H1 (cell line): ENCODE measurements at regions not wholly inside any gene's neighbourhood (a gene's known extent, or its start where the extent isn't known, plus 50 kb on each side); places are given as distances from the start of the nearest gene placed in this dataset.

Experiments
- GTF2F1 ChIP-seq: IDR thresholded peaks from 2 replicates; pipeline ENCODE4 v1.6.1; 2012; ENCODE audit warnings: low read depth, low read length, improper control_type of control experiment, borderline replicate concordance
- SIN3A ChIP-seq, 2 experiments: IDR thresholded peaks in 1 of 2; conservative IDR thresholded peaks in 1 of 2; 2 replicates each; pipeline ENCODE4 v1.6.1; 2011 to 2012; ENCODE audit warnings: low read length in 2 of 2, improper control_type of control experiment in 1 of 2, low read depth in 1 of 2, mild to moderate bottlenecking in 1 of 2
- SUZ12 ChIP-seq: fragments of 200-600 bp; sonication (generic); IDR thresholded peaks from 2 replicates; pipeline ENCODE4 v1.6.1; 2012; ENCODE audit warnings: mild to moderate bottlenecking, inconsistent platforms, low read length, moderate library complexity, mixed read lengths

GRCh38 chr2:183291436-183291835 lies 167.2 kb downstream of the NUP35 start (continued):
- no peak for TF ChIP-seq GTF2F1
- no peak for TF ChIP-seq SUZ12
- no peak for TF ChIP-seq SIN3A (conservative IDR thresholded peaks at IDR 0.05 in 1 of 2, IDR thresholded peaks at IDR 0.05 in 1 of 2; ENCODE audit: low read depth in 1 of 2, low read length in 2 of 2)
